IMR-90 (cell line): ENCODE measurements at regions not wholly inside any gene's neighbourhood (a gene's known extent, or its start where the extent isn't known, plus 50 kb on each side); places are given as distances from the start of the nearest gene placed in this dataset.

Experiments used
- ATAC-seq: fragments of 200-7000 bp; cut with Tn5 transposase; 2 replicates; pipeline ENCODE4 v1.9.1; 2020; ENCODE audit warnings: low read depth, mild to moderate bottlenecking, moderate library complexity
- BruUV-seq: library from RNA; stranded (reverse); fragments of 400-500 nt; replicated peaks from 2 replicates; lab custom pipeline; 2021; lab: Mats Ljungman, UMichigan
- CTCF ChIA-PET: fragments of 300-600 bp; formaldehyde crosslinking; extraction: SDS; loops from one replicate; lab custom pipeline; 2021; ENCODE audit warnings: antibody characterized with exemption; lab: Yijun Ruan, JAX
- POLR2A ChIA-PET: fragments of 300-600 bp; sonication (Branson Sonifier 250); formaldehyde crosslinking; loops from one replicate; lab custom pipeline; 2022; ENCODE audit warnings: antibody characterized with exemption; ENCODE audit not compliant: unreplicated experiment; lab: Charles Lee
- DNase-seq: peaks from one replicate; pipeline ENCODE4 v3.0.0; 2013
- H2AFZ ChIP-seq: replicated peaks from 2 replicates; pipeline ENCODE3; 2013; ENCODE audit warnings: low read length, mild to moderate bottlenecking; ENCODE audit not compliant: poor library complexity
- H2AK5ac ChIP-seq: 2 replicates; pipeline ENCODE4 v1.6.1; 2013; ENCODE audit warnings: low read depth, low read length, inconsistent platforms
- H2AK9ac ChIP-seq: replicated peaks from 2 replicates; pipeline ENCODE3; 2013; ENCODE audit warnings: mild to moderate bottlenecking, low read depth, low read length, moderate library complexity; ENCODE audit not compliant: poor library complexity
- H2BK120ac ChIP-seq: 2 replicates; pipeline ENCODE4 v1.6.1; 2013; ENCODE audit warnings: low read depth, low read length, inconsistent platforms
- H2BK15ac ChIP-seq: 3 replicates; pipeline ENCODE4 v1.6.1; 2013; ENCODE audit warnings: low read depth, low read length, inconsistent platforms
- H2BK20ac ChIP-seq: 2 replicates; pipeline ENCODE4 v1.6.1; 2013; ENCODE audit warnings: low read depth, mild to moderate bottlenecking, inconsistent platforms, low read length, moderate library complexity
- H2BK5ac ChIP-seq: 2 replicates; pipeline ENCODE4 v1.6.1; 2013; ENCODE audit warnings: mild to moderate bottlenecking, low read depth, low read length, inconsistent platforms; ENCODE audit not compliant: poor library complexity, severe bottlenecking
- H3K14ac ChIP-seq: replicated peaks from 2 replicates; pipeline ENCODE4 v1.6.1; 2013; ENCODE audit warnings: low read depth, low read length, inconsistent platforms
- H3K18ac ChIP-seq: 2 replicates; pipeline ENCODE4 v1.6.1; 2013; ENCODE audit warnings: low read depth, low read length, control low read depth
- H3K23ac ChIP-seq: 2 replicates; pipeline ENCODE4 v1.6.1; 2013; ENCODE audit warnings: low read depth, low read length, inconsistent platforms
- H3K27ac ChIP-seq: 2 replicates; pipeline ENCODE4 v1.5.1; 2013; ENCODE audit warnings: mild to moderate bottlenecking, control low read depth, low read length; ENCODE audit not compliant: insufficient read depth
- H3K27me3 ChIP-seq: 2 replicates; pipeline ENCODE4 v1.6.1; 2013; ENCODE audit warnings: low read length; ENCODE audit not compliant: control insufficient read depth, insufficient read depth
- H3K36me3 ChIP-seq: 2 replicates; pipeline ENCODE4 v1.6.1; 2013; ENCODE audit warnings: low read length, mixed read lengths; ENCODE audit not compliant: control insufficient read depth, insufficient read depth
- H3K4ac ChIP-seq: 2 replicates; pipeline ENCODE4 v1.6.1; 2013; ENCODE audit warnings: low read depth, low read length, inconsistent platforms
- H3K4me1 ChIP-seq: 2 replicates; pipeline ENCODE4 v1.6.1; 2013; ENCODE audit warnings: low read length, mixed read lengths; ENCODE audit not compliant: control insufficient read depth, insufficient read depth
- H3K4me2 ChIP-seq: 2 replicates; pipeline ENCODE4 v1.6.1; 2013; ENCODE audit warnings: low read depth, mild to moderate bottlenecking, control low read depth, low read length, moderate library complexity
- H3K4me3 ChIP-seq: 2 replicates; pipeline ENCODE4 v1.5.1; 2013; ENCODE audit warnings: low read depth, mild to moderate bottlenecking, control low read depth, low read length, moderate library complexity; ENCODE audit not compliant: insufficient read depth
- H3K56ac ChIP-seq: 2 replicates; pipeline ENCODE4 v1.6.1; 2013; ENCODE audit warnings: low read length, inconsistent platforms; ENCODE audit not compliant: insufficient read depth; ENCODE audit errors: extremely low read depth
- H3K79me1 ChIP-seq, 2 experiments: 2 replicates each; pipeline ENCODE4 v1.6.1; 2013; ENCODE audit warnings: low read length in 2 of 2, inconsistent platforms in 1 of 2, low read depth in 1 of 2
- H3K9ac ChIP-seq: 2 replicates; pipeline ENCODE4 v1.6.1; 2013; ENCODE audit warnings: low read depth, low read length, control low read depth
- H3K9me1 ChIP-seq: 2 replicates; pipeline ENCODE4 v1.6.1; 2013; ENCODE audit warnings: low read length, inconsistent platforms; ENCODE audit not compliant: insufficient read depth
- H3K9me3 ChIP-seq: 2 replicates; pipeline ENCODE4 v1.6.1; 2013; ENCODE audit warnings: low read length; ENCODE audit not compliant: control insufficient read depth, insufficient read depth
- H4K20me1 ChIP-seq: 2 replicates; pipeline ENCODE4 v1.6.1; 2013; ENCODE audit warnings: low read length, inconsistent platforms; ENCODE audit not compliant: insufficient read depth
- H4K5ac ChIP-seq: 2 replicates; pipeline ENCODE4 v1.6.1; 2013; ENCODE audit warnings: mild to moderate bottlenecking, low read depth, low read length, control low read depth
- H4K8ac ChIP-seq, 2 experiments: 2 replicates each; pipeline ENCODE4 v1.6.1; 2013; ENCODE audit warnings: low read depth in 2 of 2, low read length in 2 of 2, control low read depth in 1 of 2, inconsistent platforms in 1 of 2
- H4K91ac ChIP-seq: 2 replicates; pipeline ENCODE4 v1.6.1; 2013; ENCODE audit warnings: low read depth, low read length, inconsistent platforms; ENCODE audit not compliant: insufficient read depth
- BHLHE40 ChIP-seq: fragments of 150-350 bp; IDR thresholded peaks from 2 replicates; pipeline ENCODE4 v1.6.1; 2016; ENCODE audit warnings: mild to moderate bottlenecking, low read depth, low read length
- POLR2A ChIP-seq: IDR thresholded peaks from 2 replicates; pipeline ENCODE4 v1.6.1; 2012; ENCODE audit warnings: mild to moderate bottlenecking, low read depth, low read length
- WGBS, 2 experiments: methylation state at CpG; one replicate each; pipeline versions ENCODE4 v1.1.5 to v1.1.7; 2013; ENCODE audit warnings: missing lambda C conversion rate in 2 of 2; ENCODE audit not compliant: insufficient read length in 1 of 2; ENCODE audit errors: extremely low coverage in 2 of 2; 5-methylcytosine and 5-hydroxymethylcytosine counted together
- dilution Hi-C: fragments of 300-500 bp; cut with HindIII; formaldehyde crosslinking; loops from one replicate; pipeline ENCODE4 v1.14.3; 2018; ENCODE audit warnings: low sequenced_read_pairs; ENCODE audit not compliant: unreplicated experiment
- in situ Hi-C: fragments of 300-500 bp; cut with MboI; formaldehyde crosslinking; loops from 3 replicates; pipeline ENCODE4 v1.14.3; 2019; ENCODE audit warnings: low sequenced_read_pairs, inconsistent platforms, mixed read lengths
- intact Hi-C: fragments of 100-400 bp; cut with micrococcal nuclease; formaldehyde crosslinking; loops from 2 replicates; pipeline ENCODE4 v1.10.0; 2022

GRCh38 chr5:125579182-125579581, 832.7 kb upstream of the ZNF608 start:
- H3K79me1 ChIP-seq, result no peaks in the 10 kb centered on the region
- ChIA-PET CTCF (no interaction called here), POLR2A (no interaction called here)
- H3K18ac ChIP-seq, result no peak overlapping the region
- H3K9me3 ChIP-seq, result no peaks in the 10 kb centered on the region
- no peak overlapping the region for H2BK5ac ChIP-seq
- ATAC-seq (no peak), DNase-seq (no peak)
- peaks cover 1% of the 10 kb centered on the region; the same call in 1 of the 2 replicates for H3K27me3 ChIP-seq
- H2AK9ac ChIP-seq, result no peak overlapping the region
- no peaks in the 10 kb centered on the region for H3K36me3 ChIP-seq
- no peak overlapping the region for H4K8ac ChIP-seq
- intact Hi-C loops (no loop called here), dilution Hi-C loops (no loop called here), in situ Hi-C loops (no loop called here)
- H3K4me1 ChIP-seq, result peaks cover 4% of the 10 kb centered on the region; the same call in 1 of the 2 replicates
- TF ChIP-seq POLR2A, result no peak
- no peak for TF ChIP-seq BHLHE40
- H3K14ac ChIP-seq, result no peak overlapping the region
- no peak overlapping the region for H2BK120ac ChIP-seq
- H3K56ac ChIP-seq, result no peak overlapping the region
- H4K91ac ChIP-seq, result no peak overlapping the region
- no peak overlapping the region for H3K27ac ChIP-seq
- H3K4me2 ChIP-seq, result no peak overlapping the region
- no peak overlapping the region for H4K5ac ChIP-seq
- H2AK5ac ChIP-seq, result no peak overlapping the region
- no peak overlapping the region for H2BK20ac ChIP-seq
- 82% methylated on average over 2 of the region's 5 CpGs; no CpG with 5 or more reads in 1 of the 2 experiments for WGBS, 2 experiments
- no peak overlapping the region for H3K23ac ChIP-seq
- no peak overlapping the region for H3K4ac ChIP-seq
- H3K9me1 ChIP-seq, result no peaks in the 10 kb centered on the region
- no peak overlapping the region for H3K4me3 ChIP-seq
- no peak overlapping the region for H2AFZ ChIP-seq
- H3K9ac ChIP-seq, result no peak overlapping the region
- no TSS peak for BruUV-seq
- H4K20me1 ChIP-seq, result no peaks in the 10 kb centered on the region
- H2BK15ac ChIP-seq, result no peak overlapping the region
